Naive thymus-derived CD4-positive, alpha-beta T cell (primary cell): ENCODE measurements at regions not wholly inside any gene's neighbourhood (a gene's known extent, or its start where the extent isn't known, plus 50 kb on each side); places are given as distances from the start of the nearest gene placed in this dataset.

ENCODE experiments used
- ATAC-seq: fragments of 150-1000 bp; cut with Tn5 transposase; 2 replicates; pipeline ENCODE4 v1.10.0; 2021; ENCODE audit warnings: mild to moderate bottlenecking, moderate library complexity
- CTCF ChIA-PET: fragments of 350-600 bp; sonication (Branson Sonifier 250); formaldehyde crosslinking; loops from one replicate; lab custom pipeline; 2021; ENCODE audit warnings: antibody characterized with exemption; lab: Charles Lee
- POLR2A ChIA-PET: fragments of 350-600 bp; sonication (Branson Sonifier 250); formaldehyde crosslinking; loops from one replicate; lab custom pipeline; 2021; ENCODE audit warnings: antibody characterized with exemption, inconsistent platforms; lab: Charles Lee
- DNase-seq, 9 donors: peaks; one replicate each; pipeline versions ENCODE4 v3.0.0 to v3.0.0-alpha.2; 2020 to 2022; ENCODE audit warnings: mixed read lengths in 1 of 9
- H3K27ac ChIP-seq: one replicate; pipeline ENCODE4 v1.7.0; 2013; ENCODE audit warnings: mild to moderate bottlenecking, low read depth, low read length, moderate library complexity
- H3K27me3 ChIP-seq, 2 donors: one replicate each; pipeline ENCODE4 v1.7.0; 2013; ENCODE audit warnings: low read length in 2 of 2, mild to moderate bottlenecking in 2 of 2, moderate library complexity in 2 of 2; ENCODE audit not compliant: control insufficient read depth in 2 of 2, insufficient read depth in 2 of 2
- H3K36me3 ChIP-seq, 3 experiments: 1 replicate in 2 of 3; 2 replicates in 1 of 3; pipeline ENCODE4 v1.7.0; 2013; ENCODE audit warnings: low read length in 3 of 3, mild to moderate bottlenecking in 3 of 3, moderate library complexity in 1 of 3; ENCODE audit not compliant: insufficient read depth in 3 of 3, control insufficient read depth in 2 of 3
- H3K4me1 ChIP-seq, 2 donors: one replicate each; pipeline ENCODE4 v1.7.0; 2013; ENCODE audit warnings: low read length in 2 of 2, mild to moderate bottlenecking in 2 of 2, moderate library complexity in 1 of 2; ENCODE audit not compliant: control insufficient read depth in 2 of 2, insufficient read depth in 2 of 2
- H3K4me3 ChIP-seq: 2 replicates; pipeline ENCODE4 v1.7.0; 2013; ENCODE audit warnings: mild to moderate bottlenecking, low read length
- H3K9me3 ChIP-seq, 3 experiments: 1 replicate in 2 of 3; 2 replicates in 1 of 3; pipeline ENCODE4 v1.7.0; 2013; ENCODE audit warnings: low read length in 3 of 3; ENCODE audit not compliant: control insufficient read depth in 2 of 3
- H3K27ac Mint-ChIP-seq, 9 donors: one replicate each; pipeline ENCODE4 v1.8.0; 2020 to 2022; ENCODE audit warnings: mixed read lengths in 9 of 9, mild to moderate bottlenecking in 8 of 9, moderate library complexity in 5 of 9, inconsistent platforms in 2 of 9
- H3K27me3 Mint-ChIP-seq, 5 donors: one replicate each; pipeline ENCODE4 v1.8.0; 2021 to 2022; ENCODE audit warnings: mixed read lengths in 5 of 5, mild to moderate bottlenecking in 1 of 5
- H3K36me3 Mint-ChIP-seq, 5 donors: one replicate each; pipeline ENCODE4 v1.8.0; 2020 to 2022; ENCODE audit warnings: mixed read lengths in 5 of 5, mild to moderate bottlenecking in 3 of 5, inconsistent platforms in 1 of 5
- H3K4me1 Mint-ChIP-seq, 7 donors: one replicate each; pipeline ENCODE4 v1.8.0; 2020 to 2022; ENCODE audit warnings: mixed read lengths in 7 of 7, mild to moderate bottlenecking in 3 of 7, inconsistent platforms in 1 of 7
- H3K4me3 Mint-ChIP-seq, 10 donors: one replicate each; pipeline ENCODE4 v1.8.0; 2020 to 2022; ENCODE audit warnings: mild to moderate bottlenecking in 10 of 10, mixed read lengths in 10 of 10, moderate library complexity in 6 of 10, inconsistent platforms in 2 of 10
- H3K9me3 Mint-ChIP-seq, 11 donors: one replicate each; pipeline ENCODE4 v1.8.0; 2020 to 2022; ENCODE audit warnings: mixed read lengths in 11 of 11, mild to moderate bottlenecking in 4 of 11, inconsistent platforms in 1 of 11, moderate library complexity in 1 of 11
- intact Hi-C, 2 donors: fragments of 100-400 bp; cut with micrococcal nuclease; formaldehyde crosslinking; loops; one replicate each; pipeline ENCODE4 v1.15.1; 2023

GRCh38 chr18:34639687-34640086 lies 70.4 kb upstream of the DTNA start:
- Mint-ChIP-seq H3K27me3 (no peaks in the 10 kb centered on the region), H3K27ac (no peak overlapping the region), H3K36me3 (no peaks in the 10 kb centered on the region), H3K4me3 (no peak overlapping the region), H3K9me3 (no peaks in the 10 kb centered on the region), H3K4me1 (no peaks in the 10 kb centered on the region)
- Histone ChIP-seq H3K9me3 (no peaks in the 10 kb centered on the region), H3K36me3 (no peaks in the 10 kb centered on the region), H3K4me3 (no peak overlapping the region), H3K27me3 (no peaks in the 10 kb centered on the region), H3K4me1 (no peaks in the 10 kb centered on the region), H3K27ac (no peak overlapping the region)
- no peak for DNase-seq
- ChIA-PET CTCF (no interaction called here), POLR2A (no interaction called here)
- intact Hi-C loops = no loop called here
- ATAC-seq = no peak

DNA sequence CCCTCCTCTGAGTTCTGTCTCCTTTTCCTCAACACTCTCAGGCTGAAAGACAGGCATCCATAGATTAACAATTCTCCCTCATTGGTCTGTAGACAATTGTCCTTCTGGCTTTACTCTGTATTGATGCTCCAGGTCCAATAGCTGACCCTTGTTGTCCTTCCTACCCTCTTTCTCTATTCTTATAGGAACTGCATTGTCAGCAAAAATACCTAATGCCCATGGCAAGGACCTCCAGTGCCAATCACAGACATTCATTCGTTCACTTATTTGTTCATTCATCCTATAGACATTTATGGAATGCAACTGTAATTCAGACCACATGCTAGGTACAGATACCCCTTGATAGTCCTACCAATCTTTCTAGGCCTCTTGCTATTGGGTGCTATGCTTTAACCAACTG lies 69.8 kb upstream of the DTNA start:
- Mint-ChIP-seq H3K27ac (no peak overlapping the region), H3K4me3 (no peak overlapping the region), H3K36me3 (no peaks in the 10 kb centered on the region), H3K27me3 (no peaks in the 10 kb centered on the region), H3K9me3 (no peaks in the 10 kb centered on the region), H3K4me1 (no peaks in the 10 kb centered on the region)
- H3K27me3 ChIP-seq = no peaks in the 10 kb centered on the region
- DNase-seq (no peak), ATAC-seq (no peak)
- no peak overlapping the region for H3K27ac ChIP-seq
- intact Hi-C loops = no loop called here
- no peaks in the 10 kb centered on the region for H3K36me3 ChIP-seq
- no peaks in the 10 kb centered on the region for H3K9me3 ChIP-seq
- ChIA-PET CTCF (interaction anchor here (0.5 kb wide), 1 partner anchor 14 kb away, joined by 3 read pairs; no protein-coding TSS in a partner anchor), POLR2A (no interaction called here)
- H3K4me1 ChIP-seq = no peaks in the 10 kb centered on the region
- no peak overlapping the region for H3K4me3 ChIP-seq

GRCh38 chr18:34643989-34644388 lies 66.1 kb upstream of the DTNA start:
- Mint-ChIP-seq H3K9me3 (peaks cover 0 to 1% (median 0%) of the 10 kb centered on the region in 11 donors), H3K36me3 (no peaks in the 10 kb centered on the region), H3K27ac (no peak overlapping the region), H3K4me3 (no peak overlapping the region), H3K27me3 (peaks cover 0 to 10% (median 0%) of the 10 kb centered on the region in 5 donors), H3K4me1 (no peaks in the 10 kb centered on the region)
- ChIA-PET POLR2A (interaction anchor here (0.5 to 0.6 kb wide), 2 partner anchors 50 to 54 kb away, joined by 3 to 5 read pairs; no protein-coding TSS in a partner anchor), CTCF (no interaction called here)
- Histone ChIP-seq H3K36me3 (no peaks in the 10 kb centered on the region), H3K27ac (no peak overlapping the region), H3K4me1 (no peaks in the 10 kb centered on the region), H3K27me3 (no peaks in the 10 kb centered on the region), H3K9me3 (no peaks in the 10 kb centered on the region), H3K4me3 (no peak overlapping the region)
- intact Hi-C loops = no loop called here
- ATAC-seq (no peak), DNase-seq (no peak)

DNA sequence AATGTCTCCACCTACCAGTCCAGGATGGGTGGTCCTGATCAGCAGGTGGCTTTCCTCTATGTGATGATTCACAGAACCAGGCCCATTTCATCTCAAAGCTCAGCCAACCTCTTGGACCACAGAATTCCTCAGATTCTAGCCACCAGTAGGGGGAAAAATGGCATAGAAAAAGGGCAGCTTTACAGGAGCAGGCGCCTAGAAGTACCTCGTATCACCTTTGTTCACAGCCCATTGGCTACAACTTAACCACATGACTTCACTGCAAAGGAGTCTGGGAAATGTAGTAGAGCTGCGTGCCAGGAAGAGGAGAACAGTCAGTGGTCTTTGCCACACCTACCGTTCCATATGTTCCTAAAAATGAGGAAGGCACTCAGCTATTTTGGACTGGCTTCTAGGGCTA lies 62.8 kb upstream of the DTNA start:
- CTCF ChIA-PET = no interaction called here
- Histone ChIP-seq H3K36me3 (no peaks in the 10 kb centered on the region), H3K9me3 (no peaks in the 10 kb centered on the region), H3K27ac (no peak overlapping the region), H3K27me3 (no peaks in the 10 kb centered on the region), H3K4me1 (no peaks in the 10 kb centered on the region), H3K4me3 (no peak overlapping the region)
- Mint-ChIP-seq H3K36me3 (peaks cover 0 to 3% (median 0%) of the 10 kb centered on the region in 5 donors), H3K27ac (no peak overlapping the region), H3K27me3 (peaks cover 2 to 23% (median 11%) of the 10 kb centered on the region in 5 donors), H3K4me3 (no peak overlapping the region), H3K4me1 (peaks cover 0 to 2% (median 0%) of the 10 kb centered on the region in 7 donors), H3K9me3 (peaks cover 0 to 3% (median 0%) of the 10 kb centered on the region in 11 donors)
- ATAC-seq (no peak), DNase-seq (no peak)
- POLR2A ChIA-PET = no interaction called here
- intact Hi-C loops = no loop called here

DNA sequence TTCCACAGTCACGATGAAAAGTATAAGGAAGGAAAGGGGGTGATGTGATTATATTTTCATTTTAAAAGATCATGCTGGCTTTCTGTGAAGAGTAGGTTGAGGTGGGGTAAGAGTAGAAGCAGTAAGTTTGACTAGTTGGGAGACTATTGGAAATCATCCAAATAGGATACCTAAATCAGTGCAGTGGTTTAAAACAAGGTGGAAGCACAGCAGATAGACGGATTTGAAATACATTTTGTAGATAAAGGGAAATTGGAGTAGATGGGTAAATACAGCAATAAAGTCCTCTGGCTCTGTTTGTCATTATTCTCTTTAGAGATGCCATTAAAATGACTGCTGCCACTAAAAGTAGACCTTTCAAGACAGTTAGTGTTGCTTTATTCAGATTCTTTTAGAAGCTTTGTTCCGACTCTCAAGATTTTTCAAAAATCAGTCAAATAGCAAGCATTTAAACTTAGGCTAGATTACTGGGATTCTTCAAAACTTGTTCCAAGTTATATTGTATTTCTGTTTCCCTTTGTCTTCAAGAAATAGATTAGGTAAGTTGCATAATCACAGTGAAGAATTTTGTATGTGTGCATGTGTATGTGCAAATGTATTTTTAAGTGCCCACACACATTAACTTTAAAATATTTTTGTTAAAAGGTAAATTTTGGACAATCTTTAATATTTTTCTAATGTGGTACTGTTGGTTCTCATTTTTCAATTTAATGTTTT lies 61.7 kb upstream of the DTNA start:
- CTCF ChIA-PET = interaction anchor here (0.6 kb wide), 1 partner anchor 37 kb away, joined by 6 read pairs; no protein-coding TSS in a partner anchor

GRCh38 chr18:34649080-34649479 lies 61.0 kb upstream of the DTNA start:
- Mint-ChIP-seq H3K4me3 (no peak overlapping the region), H3K36me3 (peaks cover 0 to 3% (median 0%) of the 10 kb centered on the region in 5 donors), H3K27ac (no peak overlapping the region), H3K4me1 (peaks cover 0 to 2% (median 0%) of the 10 kb centered on the region in 7 donors), H3K27me3 (peaks cover 2 to 28% (median 11%) of the 10 kb centered on the region in 5 donors), H3K9me3 (peaks cover 0 to 3% (median 0%) of the 10 kb centered on the region in 11 donors)
- Histone ChIP-seq H3K27ac (no peak overlapping the region), H3K36me3 (no peaks in the 10 kb centered on the region), H3K4me1 (no peaks in the 10 kb centered on the region), H3K27me3 (no peaks in the 10 kb centered on the region), H3K9me3 (no peaks in the 10 kb centered on the region), H3K4me3 (no peak overlapping the region)
- ATAC-seq (no peak), DNase-seq (no peak)
- ChIA-PET POLR2A (no interaction called here), CTCF (no interaction called here)
- intact Hi-C loops = no loop called here

More for the DNA sequence above, 61.7 kb upstream of the DTNA start:
- POLR2A ChIA-PET = no interaction called here
- Mint-ChIP-seq H3K27me3 (peaks cover 2 to 28% (median 11%) of the 10 kb centered on the region in 5 donors), H3K27ac (no peak overlapping the region), H3K4me3 (no peak overlapping the region), H3K4me1 (peaks cover 0 to 2% (median 0%) of the 10 kb centered on the region in 7 donors), H3K36me3 (peaks cover 0 to 3% (median 0%) of the 10 kb centered on the region in 5 donors), H3K9me3 (peaks cover 0 to 3% (median 0%) of the 10 kb centered on the region in 11 donors)
- Histone ChIP-seq H3K4me3 (no peak overlapping the region), H3K27ac (no peak overlapping the region), H3K9me3 (no peaks in the 10 kb centered on the region), H3K27me3 (no peaks in the 10 kb centered on the region), H3K36me3 (no peaks in the 10 kb centered on the region), H3K4me1 (no peaks in the 10 kb centered on the region)
- no peak for DNase-seq
- intact Hi-C loops = no loop called here
- ATAC-seq = no peak

GRCh38 chr18:34650121-34650545 lies 60.0 kb upstream of the DTNA start:
- DNase-seq (no peak), ATAC-seq (no peak)
- H3K9me3 Mint-ChIP-seq = peaks cover 0 to 3% (median 0%) of the 10 kb centered on the region in 11 donors
- H3K27ac ChIP-seq = no peak overlapping the region
- H3K36me3 ChIP-seq = no peaks in the 10 kb centered on the region
- peaks cover 0 to 2% (median 0%) of the 10 kb centered on the region in 7 donors for H3K4me1 Mint-ChIP-seq
- H3K36me3 Mint-ChIP-seq = peaks cover 0 to 3% (median 0%) of the 10 kb centered on the region in 5 donors
- H3K27me3 ChIP-seq = no peaks in the 10 kb centered on the region
- intact Hi-C loops = no loop called here
- no peak overlapping the region for H3K4me3 ChIP-seq
- H3K9me3 ChIP-seq = no peaks in the 10 kb centered on the region
- H3K27ac Mint-ChIP-seq = no peak overlapping the region
- H3K27me3 Mint-ChIP-seq = peaks cover 2 to 28% (median 11%) of the 10 kb centered on the region in 5 donors
- H3K4me1 ChIP-seq = no peaks in the 10 kb centered on the region
- CTCF ChIA-PET = no interaction called here
- POLR2A ChIA-PET = no interaction called here
- H3K4me3 Mint-ChIP-seq = no peak overlapping the region
